Caco-2 (cell line): ENCODE measurements at regions not wholly inside any gene's neighbourhood (a gene's known extent, or its start where the extent isn't known, plus 50 kb on each side); places are given as distances from the start of the nearest gene placed in this dataset.

Experiments used
- BruUV-seq: library from RNA; stranded (reverse); fragments of 400-500 nt; replicated peaks from 2 replicates; lab custom pipeline; 2021; lab: Mats Ljungman, UMichigan
- CTCF ChIA-PET: fragments of 300-600 bp; sonication (Branson Sonifier 250); formaldehyde crosslinking; loops from one replicate; lab custom pipeline; 2022; ENCODE audit warnings: antibody characterized with exemption; lab: Charles Lee
- POLR2A ChIA-PET: fragments of 300-600 bp; sonication (Branson Sonifier 250); formaldehyde crosslinking; loops from one replicate; lab custom pipeline; 2022; ENCODE audit warnings: antibody characterized with exemption; lab: Charles Lee
- DNase-seq, 2 experiments: peaks; one replicate each; pipeline versions ENCODE4 v3.0.0 to v3.0.0-alpha.2; 2020 to 2022
- H3K27me3 ChIP-seq: replicated peaks from 2 replicates; pipeline ENCODE4 v1.6.0; 2011; ENCODE audit warnings: low read length; ENCODE audit not compliant: control insufficient read depth, insufficient read depth
- H3K36me3 ChIP-seq: 2 replicates; pipeline ENCODE4 v1.5.1; 2011; ENCODE audit warnings: low read length; ENCODE audit not compliant: control insufficient read depth, insufficient read depth
- H3K4me1 ChIP-seq: fragments of 250-450 bp; sonication (Bioruptor Pico); 2 replicates; pipeline ENCODE4 v1.5.1; 2020; ENCODE audit warnings: mild to moderate bottlenecking
- H3K4me3 ChIP-seq: 2 replicates; pipeline ENCODE4 v1.5.1; 2011; ENCODE audit warnings: low read depth, mild to moderate bottlenecking, control low read depth, low read length
- H3K9me3 ChIP-seq: fragments of 250-450 bp; sonication (Bioruptor Pico); 2 replicates; pipeline ENCODE4 v1.5.1; 2020; ENCODE audit warnings: mild to moderate bottlenecking, moderate library complexity
- H3K27ac Mint-ChIP-seq: one replicate; pipeline ENCODE4 v1.8.0; 2022; ENCODE audit warnings: mixed read lengths; ENCODE audit not compliant: unreplicated experiment
- H3K27me3 Mint-ChIP-seq: one replicate; pipeline ENCODE4 v1.8.0; 2022; ENCODE audit warnings: mixed read lengths; ENCODE audit not compliant: insufficient read depth, unreplicated experiment
- H3K36me3 Mint-ChIP-seq: one replicate; pipeline ENCODE4 v1.8.0; 2022; ENCODE audit warnings: mild to moderate bottlenecking, mixed read lengths; ENCODE audit not compliant: insufficient read depth, unreplicated experiment
- H3K4me1 Mint-ChIP-seq: one replicate; pipeline ENCODE4 v1.8.0; 2022; ENCODE audit warnings: low read depth, mixed read lengths; ENCODE audit not compliant: unreplicated experiment
- H3K4me3 Mint-ChIP-seq: one replicate; pipeline ENCODE4 v1.8.0; 2022; ENCODE audit warnings: mild to moderate bottlenecking, moderate library complexity, mixed read lengths; ENCODE audit not compliant: unreplicated experiment
- H3K9me3 Mint-ChIP-seq: one replicate; pipeline ENCODE4 v1.8.0; 2022; ENCODE audit warnings: mixed read lengths; ENCODE audit not compliant: unreplicated experiment
- intact Hi-C: fragments of 100-400 bp; cut with micrococcal nuclease; formaldehyde crosslinking; loops from one replicate; pipeline ENCODE4 v1.10.0; 2022; ENCODE audit not compliant: unreplicated experiment
- TF ChIP-seq, protein P1 (sequence below), 2 experiments: fragments of 200-600 bp in 1 of 2; IDR thresholded peaks; 1 replicate in 1 of 2; 2 replicates in 1 of 2; pipeline versions ENCODE4 v1.5.1 to v1.8.0; 2011 to 2022; ENCODE audit warnings: antibody characterized with exemption in 1 of 2, control low read depth in 1 of 2, inconsistent platforms in 1 of 2, low read depth in 1 of 2, low read length in 1 of 2, mild to moderate bottlenecking in 1 of 2, moderate library complexity in 1 of 2; ENCODE audit not compliant: insufficient read depth in 1 of 2, severe bottlenecking in 1 of 2, unreplicated experiment in 1 of 2

DNA sequence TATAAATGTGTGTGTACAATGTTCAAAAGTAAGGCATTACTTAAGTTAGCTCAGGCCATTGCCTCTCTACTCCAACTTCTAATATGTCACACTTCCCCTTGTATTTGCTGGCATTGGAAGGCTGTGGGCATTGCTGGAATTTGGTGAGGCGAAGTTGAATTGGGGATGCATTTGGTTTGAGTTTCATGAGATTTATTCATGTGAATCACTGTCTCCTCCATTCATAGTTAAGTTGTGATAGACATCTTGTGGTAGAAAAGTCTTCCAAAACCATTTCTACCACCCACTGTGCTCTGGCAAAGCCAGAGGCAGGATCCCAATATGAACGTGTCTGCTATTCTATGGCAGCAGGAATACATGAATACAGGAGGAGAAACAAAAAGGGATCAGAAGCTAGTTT lies 397.8 kb upstream of the USP24 start:
- H3K4me1 ChIP-seq, result peaks cover 3% of the 10 kb centered on the region
- Mint-ChIP-seq H3K9me3 (no peaks in the 10 kb centered on the region), H3K4me1 (no peaks in the 10 kb centered on the region), H3K4me3 (no peak overlapping the region), H3K27me3 (no peaks in the 10 kb centered on the region), H3K27ac (no peak overlapping the region), H3K36me3 (no peaks in the 10 kb centered on the region)
- no TSS peak for BruUV-seq
- no peaks in the 10 kb centered on the region for H3K9me3 ChIP-seq
- TF ChIP-seq, protein P1, sequence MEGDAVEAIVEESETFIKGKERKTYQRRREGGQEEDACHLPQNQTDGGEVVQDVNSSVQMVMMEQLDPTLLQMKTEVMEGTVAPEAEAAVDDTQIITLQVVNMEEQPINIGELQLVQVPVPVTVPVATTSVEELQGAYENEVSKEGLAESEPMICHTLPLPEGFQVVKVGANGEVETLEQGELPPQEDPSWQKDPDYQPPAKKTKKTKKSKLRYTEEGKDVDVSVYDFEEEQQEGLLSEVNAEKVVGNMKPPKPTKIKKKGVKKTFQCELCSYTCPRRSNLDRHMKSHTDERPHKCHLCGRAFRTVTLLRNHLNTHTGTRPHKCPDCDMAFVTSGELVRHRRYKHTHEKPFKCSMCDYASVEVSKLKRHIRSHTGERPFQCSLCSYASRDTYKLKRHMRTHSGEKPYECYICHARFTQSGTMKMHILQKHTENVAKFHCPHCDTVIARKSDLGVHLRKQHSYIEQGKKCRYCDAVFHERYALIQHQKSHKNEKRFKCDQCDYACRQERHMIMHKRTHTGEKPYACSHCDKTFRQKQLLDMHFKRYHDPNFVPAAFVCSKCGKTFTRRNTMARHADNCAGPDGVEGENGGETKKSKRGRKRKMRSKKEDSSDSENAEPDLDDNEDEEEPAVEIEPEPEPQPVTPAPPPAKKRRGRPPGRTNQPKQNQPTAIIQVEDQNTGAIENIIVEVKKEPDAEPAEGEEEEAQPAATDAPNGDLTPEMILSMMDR (IDR thresholded peaks at IDR 0.05; ENCODE audit: insufficient read depth in 1 of 2, low read depth in 1 of 2, low read length in 1 of 2, severe bottlenecking in 1 of 2, unreplicated experiment in 1 of 2), result no peak
- CTCF ChIA-PET, result no interaction called here
- no peak overlapping the region for H3K4me3 ChIP-seq
- H3K27me3 ChIP-seq, result no peaks in the 10 kb centered on the region
- intact Hi-C loops, result no loop called here
- POLR2A ChIA-PET, result no interaction called here
- H3K36me3 ChIP-seq, result no peaks in the 10 kb centered on the region
- no peak for DNase-seq

DNA sequence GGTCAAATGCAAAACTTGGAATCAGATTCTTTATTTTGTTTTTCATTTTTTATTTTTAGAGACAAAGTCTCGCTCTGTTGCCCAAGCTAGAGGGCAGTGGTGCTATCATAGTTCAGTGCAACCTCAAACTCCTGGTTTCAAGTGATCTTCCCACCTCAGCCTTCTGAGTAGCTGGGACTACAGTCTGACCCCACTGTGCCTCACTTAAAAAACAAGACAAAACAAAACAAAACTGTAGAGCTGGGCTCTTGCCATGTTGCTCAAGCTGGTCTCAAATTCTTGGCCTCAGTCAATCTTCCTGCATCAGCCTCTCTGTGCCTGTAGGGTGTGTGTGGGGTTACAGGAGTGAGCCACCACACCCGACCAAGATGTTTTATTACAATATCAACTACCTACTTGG lies 396.0 kb upstream of the USP24 start:
- intact Hi-C loops, result no loop called here
- H3K27ac Mint-ChIP-seq, result no peak overlapping the region
- H3K9me3 Mint-ChIP-seq, result no peaks in the 10 kb centered on the region
- TF ChIP-seq, protein P1 (IDR thresholded peaks at IDR 0.05; ENCODE audit: insufficient read depth in 1 of 2, low read depth in 1 of 2, low read length in 1 of 2, severe bottlenecking in 1 of 2, unreplicated experiment in 1 of 2), result no peak
- Histone ChIP-seq H3K4me1 (no peaks in the 10 kb centered on the region), H3K4me3 (no peak overlapping the region), H3K36me3 (no peaks in the 10 kb centered on the region), H3K27me3 (no peaks in the 10 kb centered on the region), H3K9me3 (no peaks in the 10 kb centered on the region)
- CTCF ChIA-PET, result no interaction called here
- H3K4me3 Mint-ChIP-seq, result no peak overlapping the region
- no peaks in the 10 kb centered on the region for H3K27me3 Mint-ChIP-seq
- H3K4me1 Mint-ChIP-seq, result no peaks in the 10 kb centered on the region
- no TSS peak for BruUV-seq
- POLR2A ChIA-PET, result no interaction called here
- H3K36me3 Mint-ChIP-seq, result no peaks in the 10 kb centered on the region
- DNase-seq, result no peak

- no peaks in the 10 kb centered on the region for H3K4me1 ChIP-seq
- H3K9me3 Mint-ChIP-seq, result no peaks in the 10 kb centered on the region
- ChIA-PET POLR2A (no interaction called here), CTCF (no interaction called here)
- no peaks in the 10 kb centered on the region for H3K4me1 Mint-ChIP-seq
- H3K27me3 Mint-ChIP-seq, result no peaks in the 10 kb centered on the region
- no peaks in the 10 kb centered on the region for H3K36me3 Mint-ChIP-seq
- intact Hi-C loops, result no loop called here
- BruUV-seq, result no TSS peak
- H3K4me3 ChIP-seq, result no peak overlapping the region
- H3K9me3 ChIP-seq, result no peaks in the 10 kb centered on the region
- TF ChIP-seq, protein P1 (IDR thresholded peaks at IDR 0.05; ENCODE audit: insufficient read depth in 1 of 2, low read depth in 1 of 2, low read length in 1 of 2, severe bottlenecking in 1 of 2, unreplicated experiment in 1 of 2), result no peak
- no peak overlapping the region for H3K4me3 Mint-ChIP-seq
- H3K27ac Mint-ChIP-seq, result no peak overlapping the region
- H3K27me3 ChIP-seq, result no peaks in the 10 kb centered on the region
- no peak for DNase-seq
- H3K36me3 ChIP-seq, result no peaks in the 10 kb centered on the region
Observed at GRCh38 chr1:55610203-55610602, 395.0 kb upstream of the USP24 start.
